ENCODE measurements at regions not wholly inside any gene's neighbourhood (a gene's known extent, or its start where the extent isn't known, plus 50 kb on each side); places are given as distances from the start of the nearest gene placed in this dataset.

DNA sequence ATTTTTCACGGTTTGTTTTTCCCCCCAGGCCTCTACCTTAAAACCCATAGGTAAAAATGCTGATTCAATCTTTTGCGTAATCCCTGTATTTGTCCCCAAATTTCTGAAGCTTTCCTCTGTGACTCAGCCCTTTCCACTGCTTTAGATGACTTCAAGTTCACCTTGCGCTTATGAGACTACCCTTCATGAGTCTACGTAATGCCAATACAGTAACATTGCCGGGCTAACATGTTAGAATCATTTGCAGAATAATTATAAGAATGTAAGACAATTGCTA lies 283.0 kb downstream of the TMX3 start:
- Histone ChIP-seq H3K4me3 (no peak overlapping the region), H3K4me1 (ENCODE audit: insufficient read depth) (peaks cover 57% of the 10 kb centered on the region), H3K27ac (peak overlapping the region; percentile 28), H3K4me2 (ENCODE audit: unreplicated experiment) (no peak overlapping the region), H3K79me2 (ENCODE audit: insufficient read depth) (no peaks in the 10 kb centered on the region), H3K9me3 (ENCODE audit: low read depth) (no peaks in the 10 kb centered on the region), H4K20me1 (ENCODE audit: insufficient read depth) (no peaks in the 10 kb centered on the region), H3K9ac (no peak overlapping the region), H2AFZ (peak overlapping the region; percentile 27; the same call in 1 of the 2 replicates), H3K9me2 (ENCODE audit: insufficient read depth) (no peaks in the 10 kb centered on the region), H3K27me3 (replicated peaks; ENCODE audit: insufficient read depth) (no peaks in the 10 kb centered on the region), H3F3A (ENCODE audit: insufficient read depth) (peaks cover 38% of the 10 kb centered on the region), H3K36me3 (ENCODE audit: low read depth) (no peaks in the 10 kb centered on the region)
- DNase-seq = no peak
- in situ Hi-C loops (cut with MboI) = no loop called here
- 91 to 100% methylated on average over 5 of the region's 5 CpGs for WGBS, 2 experiments (ENCODE audit: low coverage in 1 of 2, low lambda C conversion rate in 2 of 2, missing lambda C conversion rate in 2 of 2)
- TF ChIP-seq EZH2 (IDR thresholded peaks at IDR 0.05; ENCODE audit: insufficient read depth, poor library complexity, severe bottlenecking) (no peak), EZH2phosphoT487 (IDR thresholded peaks at IDR 0.05; ENCODE audit: insufficient read depth, low read depth) (no peak)

DNA sequence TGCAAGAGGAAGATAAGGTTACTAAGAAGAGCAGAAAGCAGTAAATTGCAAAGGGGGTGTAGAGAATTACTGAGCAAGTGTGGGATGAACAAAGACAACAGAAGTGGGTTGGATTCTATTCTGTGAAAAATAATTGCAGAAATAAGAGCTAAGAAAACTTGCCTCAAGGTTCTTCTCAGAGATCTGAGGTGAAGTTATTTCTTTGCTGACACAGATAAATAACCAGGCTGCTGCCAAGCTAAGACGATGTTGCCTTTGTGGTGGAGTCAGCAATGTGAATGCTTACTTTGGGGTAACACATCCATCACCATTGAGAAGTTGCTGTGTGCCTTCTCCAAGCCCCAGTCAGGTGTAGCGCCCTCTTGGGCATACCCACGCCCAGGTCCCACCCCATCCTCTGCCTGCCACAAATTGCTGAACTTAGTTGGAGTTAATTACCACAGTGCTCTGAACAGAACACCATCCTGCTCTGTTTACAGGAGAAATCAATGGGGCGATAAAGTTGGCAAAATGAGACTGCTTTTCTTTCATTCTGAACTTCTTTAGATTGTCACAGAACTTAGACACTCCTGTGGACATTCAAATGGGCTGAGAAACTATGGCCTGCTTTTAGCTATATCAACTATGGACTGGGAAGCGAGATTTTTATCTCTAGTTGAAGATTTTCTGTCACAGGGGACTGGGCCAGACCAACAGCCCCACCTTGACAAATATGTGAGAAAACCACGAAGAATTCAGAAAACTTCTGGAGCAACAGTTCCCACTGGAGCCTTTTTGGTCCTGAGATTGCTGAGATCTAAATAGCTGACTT lies 283.6 kb downstream of the TMX3 start:
- H3K27ac ChIP-seq = peak overlapping the region; percentile 28
- H3K36me3 ChIP-seq (ENCODE audit: low read depth) = no peaks in the 10 kb centered on the region
- WGBS, 2 experiments (ENCODE audit: low coverage in 1 of 2, low lambda C conversion rate in 2 of 2, missing lambda C conversion rate in 2 of 2) = 80 to 81% methylated on average over 6 of the region's 6 CpGs
- DNase-seq = peak; percentile 33
- no peaks in the 10 kb centered on the region for H4K20me1 ChIP-seq (ENCODE audit: insufficient read depth)
- H3K4me3 ChIP-seq = no peak overlapping the region
- H3K9me2 ChIP-seq (ENCODE audit: insufficient read depth) = no peaks in the 10 kb centered on the region
- no peaks in the 10 kb centered on the region for H3K9me3 ChIP-seq (ENCODE audit: low read depth)
- H3K9ac ChIP-seq = no peak overlapping the region
- H3K4me2 ChIP-seq (ENCODE audit: unreplicated experiment) = peak overlapping the region; percentile 2
- no peak for TF ChIP-seq EZH2phosphoT487 (IDR thresholded peaks at IDR 0.05; ENCODE audit: insufficient read depth, low read depth)
- no peaks in the 10 kb centered on the region for H3K79me2 ChIP-seq (ENCODE audit: insufficient read depth)
- H3K4me1 ChIP-seq (ENCODE audit: insufficient read depth) = peaks cover 57% of the 10 kb centered on the region
- no peaks in the 10 kb centered on the region for H3K27me3 ChIP-seq (replicated peaks; ENCODE audit: insufficient read depth)
- in situ Hi-C loops (cut with MboI) = no loop called here
- H2AFZ ChIP-seq = peak overlapping the region; percentile 27
- H3F3A ChIP-seq (ENCODE audit: insufficient read depth) = peaks cover 33% of the 10 kb centered on the region

DNA sequence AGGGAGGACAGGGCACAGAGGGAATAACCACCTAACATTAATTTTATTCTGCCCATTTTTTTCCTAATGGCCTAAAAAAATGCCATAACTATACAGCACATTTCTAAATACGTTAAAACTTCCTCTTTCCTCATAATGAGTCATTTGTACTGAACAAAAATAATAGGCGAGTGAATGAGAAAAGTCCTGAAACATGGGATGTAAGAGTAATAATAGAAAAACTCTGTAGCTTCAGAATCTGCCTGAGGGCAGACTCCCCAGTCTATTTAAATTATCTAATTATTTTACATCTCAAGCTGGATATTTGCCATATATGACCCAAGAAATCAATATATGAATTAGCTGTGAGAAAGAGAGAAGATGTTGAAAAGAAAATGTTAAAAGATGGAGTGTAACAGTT lies 285.1 kb downstream of the TMX3 start:
- H3K4me1 ChIP-seq (ENCODE audit: insufficient read depth) = peaks cover 55% of the 10 kb centered on the region
- TF ChIP-seq EZH2 (IDR thresholded peaks at IDR 0.05; ENCODE audit: insufficient read depth, poor library complexity, severe bottlenecking) (no peak), EZH2phosphoT487 (IDR thresholded peaks at IDR 0.05; ENCODE audit: insufficient read depth, low read depth) (no peak)
- H2AFZ ChIP-seq = no peak overlapping the region
- H3K9ac ChIP-seq = no peak overlapping the region
- H3K79me2 ChIP-seq (ENCODE audit: insufficient read depth) = no peaks in the 10 kb centered on the region
- H3K4me2 ChIP-seq (ENCODE audit: unreplicated experiment) = peak overlapping the region; percentile 3
- no peak overlapping the region for H3K4me3 ChIP-seq
- H3K27ac ChIP-seq = 0 out of 2 replicates have a peak overlapping the region, but pooled peaks have one; percentile 3
- 13 to 18% methylated on average over 2 of the region's 2 CpGs for WGBS, 2 experiments (ENCODE audit: low coverage in 1 of 2, low lambda C conversion rate in 2 of 2, missing lambda C conversion rate in 2 of 2)
- peaks cover 25% of the 10 kb centered on the region for H3F3A ChIP-seq (ENCODE audit: insufficient read depth)
- in situ Hi-C loops (cut with MboI) = no loop called here
- peak; percentile 60 for DNase-seq
- H3K27me3 ChIP-seq (replicated peaks; ENCODE audit: insufficient read depth) = no peaks in the 10 kb centered on the region
- H3K36me3 ChIP-seq (ENCODE audit: low read depth) = no peaks in the 10 kb centered on the region
- no peaks in the 10 kb centered on the region for H3K9me2 ChIP-seq (ENCODE audit: insufficient read depth)
- no peaks in the 10 kb centered on the region for H3K9me3 ChIP-seq (ENCODE audit: low read depth)
- no peaks in the 10 kb centered on the region for H4K20me1 ChIP-seq (ENCODE audit: insufficient read depth)

DNA sequence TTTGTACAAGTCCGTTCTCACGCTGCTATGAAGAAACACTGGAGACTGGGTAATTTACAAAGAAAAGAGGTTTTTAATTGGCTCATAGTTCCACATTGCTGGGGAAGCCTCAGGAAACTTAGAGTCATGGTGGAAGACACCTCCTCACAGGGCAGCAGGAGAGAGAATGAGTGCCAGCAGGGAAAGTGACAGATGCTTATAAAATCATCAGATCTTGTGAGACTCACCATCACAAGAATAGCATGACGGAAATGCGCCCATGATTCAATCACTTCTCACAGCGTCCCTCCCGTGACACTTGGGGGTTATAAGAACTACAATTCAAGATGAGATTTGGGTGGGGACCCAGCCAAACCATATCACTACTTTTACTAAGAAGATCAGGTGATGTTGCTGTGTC lies 285.8 kb downstream of the TMX3 start:
- H3K79me2 ChIP-seq (ENCODE audit: insufficient read depth) = no peaks in the 10 kb centered on the region
- no peak overlapping the region for H2AFZ ChIP-seq
- H3K4me1 ChIP-seq (ENCODE audit: insufficient read depth) = peaks cover 55% of the 10 kb centered on the region
- no peak for DNase-seq
- TF ChIP-seq EZH2phosphoT487 (IDR thresholded peaks at IDR 0.05; ENCODE audit: insufficient read depth, low read depth) (no peak), EZH2 (IDR thresholded peaks at IDR 0.05; ENCODE audit: insufficient read depth, poor library complexity, severe bottlenecking) (no peak)
- H3K9me3 ChIP-seq (ENCODE audit: low read depth) = no peaks in the 10 kb centered on the region
- no peaks in the 10 kb centered on the region for H3K27me3 ChIP-seq (replicated peaks; ENCODE audit: insufficient read depth)
- peak overlapping the region; percentile 19 for H3K4me2 ChIP-seq (ENCODE audit: unreplicated experiment)
- H4K20me1 ChIP-seq (ENCODE audit: insufficient read depth) = no peaks in the 10 kb centered on the region
- no peaks in the 10 kb centered on the region for H3K9me2 ChIP-seq (ENCODE audit: insufficient read depth)
- no peaks in the 10 kb centered on the region for H3K36me3 ChIP-seq (ENCODE audit: low read depth)
- in situ Hi-C loops (cut with MboI) = no loop called here
- H3K4me3 ChIP-seq = no peak overlapping the region
- 93 to 97% methylated on average over 6 of the region's 6 CpGs for WGBS, 2 experiments (ENCODE audit: low coverage in 1 of 2, low lambda C conversion rate in 2 of 2, missing lambda C conversion rate in 2 of 2)
- H3K27ac ChIP-seq = no peak overlapping the region
- no peak overlapping the region for H3K9ac ChIP-seq
- peaks cover 25% of the 10 kb centered on the region for H3F3A ChIP-seq (ENCODE audit: insufficient read depth)

All from GM23248 (cell line).